Suprapubic skin (tissue), 4 donors: ENCODE measurements at regions not wholly inside any gene's neighbourhood (a gene's known extent, or its start where the extent isn't known, plus 50 kb on each side); places are given as distances from the start of the nearest gene placed in this dataset.

Source experiments
- DNase-seq, 2 donors: peaks; one replicate each; pipeline ENCODE4 v3.0.0-alpha.2; 2019; ENCODE audit warnings: low spot score in 2 of 2
- H3K27ac ChIP-seq: fragments of 200-600 bp; sonication (generic); one replicate; pipeline ENCODE4 v1.5.1; 2019
- H3K27me3 ChIP-seq: fragments of 200-600 bp; sonication (generic); one replicate; pipeline ENCODE4 v1.5.1; 2019
- H3K36me3 ChIP-seq: fragments of 200-600 bp; sonication (generic); one replicate; pipeline ENCODE4 v1.5.1; 2019
- H3K4me1 ChIP-seq: fragments of 200-600 bp; sonication (generic); one replicate; pipeline ENCODE4 v1.5.1; 2019
- H3K4me3 ChIP-seq: fragments of 200-600 bp; sonication (generic); one replicate; pipeline ENCODE4 v1.5.1; 2019; ENCODE audit warnings: mild to moderate bottlenecking
- H3K9me3 ChIP-seq: fragments of 200-600 bp; sonication (generic); one replicate; pipeline ENCODE4 v1.5.1; 2019
- EP300 ChIP-seq: sonication (generic); formaldehyde crosslinking; IDR thresholded peaks from one replicate; pipeline ENCODE4 v1.6.1; 2017; ENCODE audit warnings: antibody characterized with exemption
- POLR2A ChIP-seq, 2 donors: fragments of 450-650 bp; IDR thresholded peaks; one replicate each; pipeline ENCODE4 v1.6.1; 2017; ENCODE audit warnings: antibody characterized with exemption in 2 of 2, mild to moderate bottlenecking in 2 of 2, moderate library complexity in 2 of 2
- POLR2AphosphoS5 ChIP-seq, 3 donors: sonication (generic); formaldehyde crosslinking; IDR thresholded peaks; one replicate each; pipeline ENCODE4 v1.6.1; 2017; ENCODE audit warnings: antibody characterized with exemption in 3 of 3
- WGBS: methylation state at CpG from one replicate; pipeline ENCODE4 v1.1.5; 2018; 5-methylcytosine and 5-hydroxymethylcytosine counted together
- TF ChIP-seq, protein P1 (sequence below), 2 donors: fragments of 200-600 bp in 1 of 2; fragments of 450-650 bp in 1 of 2; sonication (generic) in 1 of 2; IDR thresholded peaks; one replicate each; pipeline ENCODE4 v1.5.1; 2016 to 2019; ENCODE audit warnings: antibody characterized with exemption in 2 of 2, mild to moderate bottlenecking in 1 of 2, moderate library complexity in 1 of 2

DNA sequence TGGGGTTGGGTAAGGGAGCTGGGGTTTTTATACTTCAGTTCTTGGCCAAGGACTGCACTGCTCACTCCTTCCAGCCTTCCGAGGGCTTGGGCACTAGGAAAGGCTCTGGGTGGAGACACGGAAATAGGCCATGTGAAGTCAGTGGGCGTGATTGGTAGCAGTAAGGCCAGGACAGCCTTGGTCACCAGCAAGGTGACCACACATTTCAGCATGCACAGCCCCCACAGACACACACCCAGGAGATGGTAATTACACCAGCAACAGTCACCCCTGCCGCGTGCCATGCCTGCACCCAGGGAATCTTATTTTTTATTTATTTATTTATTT lies 252.5 kb downstream of the SEC14L1 start:
- Histone ChIP-seq H3K9me3 (no peaks in the 10 kb centered on the region), H3K36me3 (no peaks in the 10 kb centered on the region), H3K27me3 (no peaks in the 10 kb centered on the region), H3K4me1 (peaks cover 83% of the 10 kb centered on the region), H3K27ac (peak overlapping the region; percentile 85), H3K4me3 (no peak overlapping the region)
- 100% methylated on average over 2 of the region's 5 CpGs for WGBS
- DNase-seq = no peak
- no peak for TF ChIP-seq POLR2A (IDR thresholded peaks at IDR 0.05)
- no peak for TF ChIP-seq POLR2AphosphoS5 (IDR thresholded peaks at IDR 0.05)
- no peak for TF ChIP-seq EP300
- TF ChIP-seq, protein P1, sequence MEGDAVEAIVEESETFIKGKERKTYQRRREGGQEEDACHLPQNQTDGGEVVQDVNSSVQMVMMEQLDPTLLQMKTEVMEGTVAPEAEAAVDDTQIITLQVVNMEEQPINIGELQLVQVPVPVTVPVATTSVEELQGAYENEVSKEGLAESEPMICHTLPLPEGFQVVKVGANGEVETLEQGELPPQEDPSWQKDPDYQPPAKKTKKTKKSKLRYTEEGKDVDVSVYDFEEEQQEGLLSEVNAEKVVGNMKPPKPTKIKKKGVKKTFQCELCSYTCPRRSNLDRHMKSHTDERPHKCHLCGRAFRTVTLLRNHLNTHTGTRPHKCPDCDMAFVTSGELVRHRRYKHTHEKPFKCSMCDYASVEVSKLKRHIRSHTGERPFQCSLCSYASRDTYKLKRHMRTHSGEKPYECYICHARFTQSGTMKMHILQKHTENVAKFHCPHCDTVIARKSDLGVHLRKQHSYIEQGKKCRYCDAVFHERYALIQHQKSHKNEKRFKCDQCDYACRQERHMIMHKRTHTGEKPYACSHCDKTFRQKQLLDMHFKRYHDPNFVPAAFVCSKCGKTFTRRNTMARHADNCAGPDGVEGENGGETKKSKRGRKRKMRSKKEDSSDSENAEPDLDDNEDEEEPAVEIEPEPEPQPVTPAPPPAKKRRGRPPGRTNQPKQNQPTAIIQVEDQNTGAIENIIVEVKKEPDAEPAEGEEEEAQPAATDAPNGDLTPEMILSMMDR (IDR thresholded peaks at IDR 0.05) = no peak

DNA sequence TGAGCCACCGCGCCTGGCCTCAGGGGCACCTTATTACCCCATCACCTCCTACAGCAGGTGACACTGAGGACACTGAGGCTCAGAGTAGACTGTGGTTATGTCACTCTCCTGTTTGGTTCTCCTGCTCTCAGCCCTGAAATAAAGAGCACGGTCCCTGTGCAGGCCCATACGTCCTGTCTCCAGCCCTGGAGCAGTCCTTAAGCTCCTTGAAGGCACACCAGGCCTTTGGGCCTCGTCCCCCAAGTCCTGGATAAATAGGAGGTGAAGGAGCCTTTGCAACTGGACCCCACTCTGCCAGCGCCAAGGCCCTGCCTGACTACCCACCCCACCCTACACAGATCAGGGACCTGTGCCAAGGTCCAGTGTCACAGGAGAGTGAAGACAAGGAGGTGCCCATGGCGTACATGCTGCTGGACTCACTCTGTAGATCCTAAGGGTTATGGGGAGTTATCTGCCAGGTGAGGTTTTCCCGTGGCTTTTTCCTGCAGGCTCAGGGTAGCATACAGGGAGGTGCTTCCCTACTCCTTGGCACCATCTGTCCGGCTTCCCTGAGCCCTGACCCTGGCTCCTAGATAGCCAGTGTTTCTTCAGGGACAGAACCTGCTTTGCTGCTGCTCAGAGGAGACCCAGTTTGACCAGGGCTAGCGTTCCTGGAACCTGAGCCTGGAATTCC lies 253.2 kb downstream of the SEC14L1 start:
- Histone ChIP-seq H3K9me3 (no peaks in the 10 kb centered on the region), H3K27me3 (no peaks in the 10 kb centered on the region), H3K27ac (peak overlapping the region; percentile 85), H3K4me3 (no peak overlapping the region), H3K36me3 (peaks cover under 1% of the 10 kb centered on the region), H3K4me1 (peaks cover 81% of the 10 kb centered on the region)
- DNase-seq = no peak
- 86% methylated on average over 7 of the region's 10 CpGs for WGBS
- no peak for TF ChIP-seq EP300

DNA sequence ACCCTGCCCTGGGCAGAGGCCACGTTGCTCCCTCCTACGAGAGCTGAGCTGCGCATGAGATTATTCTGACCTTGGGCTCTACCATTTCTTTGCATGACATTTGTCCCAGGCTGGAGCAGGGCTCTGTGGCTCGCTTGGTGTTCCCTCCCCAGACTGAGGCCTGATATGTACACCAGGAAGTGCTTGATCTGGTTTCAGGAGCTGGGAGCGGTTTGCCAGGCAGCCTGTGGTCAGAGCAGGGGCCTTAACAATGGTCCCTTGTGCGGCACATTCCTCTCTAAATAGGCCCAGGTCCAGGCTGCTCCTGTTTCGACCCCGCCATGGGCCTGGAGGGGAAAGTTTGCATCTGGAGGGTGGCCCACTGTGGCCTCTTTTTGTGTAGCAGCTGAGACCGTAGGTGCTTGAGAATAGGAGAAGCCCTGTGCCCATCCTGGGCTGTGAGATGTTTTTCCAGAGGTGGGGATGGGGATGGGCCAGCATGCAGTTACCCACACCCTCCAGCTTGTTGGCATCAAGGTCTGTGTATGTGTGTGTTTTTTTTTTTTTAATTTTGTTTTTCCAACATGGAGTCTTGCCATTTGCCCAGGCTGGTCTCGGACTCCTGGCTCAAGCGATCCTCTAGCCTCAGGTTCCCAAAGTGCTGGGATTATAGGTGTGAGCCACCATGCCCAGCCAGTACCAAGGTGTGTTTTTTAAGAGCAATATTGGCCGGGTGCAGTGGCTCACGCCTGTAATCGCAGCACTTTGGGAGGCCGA lies 253.9 kb downstream of the SEC14L1 start:
- Histone ChIP-seq H3K4me1 (peaks cover 78% of the 10 kb centered on the region), H3K9me3 (no peaks in the 10 kb centered on the region), H3K27ac (peak overlapping the region; percentile 85), H3K27me3 (no peaks in the 10 kb centered on the region), H3K4me3 (no peak overlapping the region), H3K36me3 (peaks cover 3% of the 10 kb centered on the region)
- TF ChIP-seq POLR2A (IDR thresholded peaks at IDR 0.05) (no peak), POLR2AphosphoS5 (IDR thresholded peaks at IDR 0.05) (no peak), EP300 (no peak)
- TF ChIP-seq, protein P1 (IDR thresholded peaks at IDR 0.05) = no peak
- 54% methylated on average over 9 of the region's 15 CpGs for WGBS
- DNase-seq = no peak

DNA sequence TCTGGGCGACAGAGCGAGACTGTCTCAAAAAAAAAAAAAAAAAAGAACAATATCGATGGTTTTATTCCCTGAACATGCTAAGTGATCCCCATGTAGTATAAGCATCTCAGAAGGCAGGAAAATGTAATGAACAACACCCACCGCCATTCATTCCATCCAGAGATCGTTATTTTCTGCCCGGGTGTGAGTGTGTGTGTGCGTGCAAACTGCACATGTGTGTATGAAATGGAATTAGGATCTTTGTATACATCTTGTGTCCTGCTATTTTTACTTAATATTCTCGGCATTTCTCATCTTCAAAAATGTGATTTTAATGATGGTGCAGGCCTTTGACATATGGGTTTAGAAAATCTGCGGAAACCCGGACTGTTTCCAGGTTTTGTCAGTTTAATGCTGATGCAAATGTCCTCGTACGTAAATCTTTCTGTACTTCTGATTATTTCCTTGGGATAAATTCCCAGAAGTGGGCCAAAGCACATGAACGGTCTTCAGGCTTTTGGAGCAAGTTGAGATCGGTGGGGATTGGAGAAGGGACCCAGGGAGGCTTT lies 254.8 kb downstream of the SEC14L1 start:
- no peak overlapping the region for H3K4me3 ChIP-seq
- peaks cover 81% of the 10 kb centered on the region for H3K4me1 ChIP-seq
- WGBS = 81% methylated on average over 14 of the region's 14 CpGs
- H3K27ac ChIP-seq = no peak overlapping the region
- no peak for DNase-seq
- peaks cover 3% of the 10 kb centered on the region for H3K36me3 ChIP-seq
- H3K9me3 ChIP-seq = no peaks in the 10 kb centered on the region
- no peaks in the 10 kb centered on the region for H3K27me3 ChIP-seq
- no peak for TF ChIP-seq POLR2A (IDR thresholded peaks at IDR 0.05)
- TF ChIP-seq EP300 = no peak
- TF ChIP-seq, protein P1 (IDR thresholded peaks at IDR 0.05) = no peak
- no peak for TF ChIP-seq POLR2AphosphoS5 (IDR thresholded peaks at IDR 0.05)

DNA sequence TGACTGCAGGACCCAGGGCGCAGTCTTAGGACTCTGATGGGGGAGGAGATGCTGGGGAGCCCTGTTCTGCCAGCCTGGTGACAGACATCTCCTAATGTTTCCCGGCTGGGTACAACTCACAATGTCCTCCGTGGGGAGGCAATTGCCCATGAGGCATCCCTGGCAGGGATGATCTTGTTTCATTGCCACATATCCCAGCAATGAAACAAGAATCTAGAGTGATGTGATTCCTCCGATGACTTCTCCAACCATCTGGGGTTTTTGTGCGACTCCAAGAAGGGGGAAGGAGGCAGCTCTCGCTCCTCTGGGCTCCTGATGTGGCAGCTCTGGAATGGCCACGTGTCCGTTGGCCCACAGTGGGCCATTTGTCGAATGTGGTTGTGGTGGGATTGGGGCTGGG lies 255.8 kb downstream of the SEC14L1 start:
- Histone ChIP-seq H3K36me3 (peaks cover 4% of the 10 kb centered on the region), H3K4me3 (no peak overlapping the region), H3K9me3 (no peaks in the 10 kb centered on the region), H3K4me1 (peaks cover 78% of the 10 kb centered on the region), H3K27me3 (no peaks in the 10 kb centered on the region), H3K27ac (peak overlapping the region; percentile 59)
- no peak for DNase-seq
- WGBS = 55% methylated on average over 8 of the region's 9 CpGs
- TF ChIP-seq, protein P1 (IDR thresholded peaks at IDR 0.05) = no peak
- peak in 2 of 3 donors; percentile 36 to 55 for TF ChIP-seq POLR2AphosphoS5 (IDR thresholded peaks at IDR 0.05)
